ENCODE measurements at regions not wholly inside any gene's neighbourhood (a gene's known extent, or its start where the extent isn't known, plus 50 kb on each side); places are given as distances from the start of the nearest gene placed in this dataset.

- intact Hi-C loops (cut with DNase I; ENCODE audit: low total_unique reads) (no loop called here), in situ Hi-C loops (cut with MboI; ENCODE audit: low sequenced_read_pairs in 4 of 4) (no loop called here)
- H3K36me3 ChIP-seq = no peaks in the 10 kb centered on the region
- no peak for DNase-seq
- no peak overlapping the region for H3K4me3 ChIP-seq
- H3K4me1 ChIP-seq = no peaks in the 10 kb centered on the region
- H3K27ac ChIP-seq = no peak overlapping the region
- H3K9me3 ChIP-seq = no peaks in the 10 kb centered on the region
- no peak for TF ChIP-seq POLR2A (IDR thresholded peaks at IDR 0.05)
- TF ChIP-seq CTCF (IDR thresholded peaks at IDR 0.05 in 4 of 5, conservative IDR thresholded peaks at IDR 0.05 in 1 of 5) = no peak
- no peaks in the 10 kb centered on the region for H3K27me3 ChIP-seq
- ATAC-seq = no peak
Observed at GRCh38 chr12:98317939-98318899, 197.2 kb upstream of the TMPO start.

GRCh38 chr12:98319716-98320425 is 195.5 kb upstream of the TMPO start:
- no peak for DNase-seq
- no peak overlapping the region for H3K4me3 ChIP-seq
- TF ChIP-seq POLR2A (IDR thresholded peaks at IDR 0.05) (no peak), CTCF (IDR thresholded peaks at IDR 0.05 in 4 of 5, conservative IDR thresholded peaks at IDR 0.05 in 1 of 5) (no peak)
- intact Hi-C loops (cut with DNase I; ENCODE audit: low total_unique reads) (no loop called here), in situ Hi-C loops (cut with MboI; ENCODE audit: low sequenced_read_pairs in 4 of 4) (no loop called here)
- ATAC-seq = no peak
- no peak overlapping the region for H3K27ac ChIP-seq
- no peaks in the 10 kb centered on the region for H3K27me3 ChIP-seq
- H3K9me3 ChIP-seq = no peaks in the 10 kb centered on the region
- H3K4me1 ChIP-seq = no peaks in the 10 kb centered on the region
- H3K36me3 ChIP-seq = no peaks in the 10 kb centered on the region

- DNase-seq (no peak), ATAC-seq (no peak)
- H3K36me3 ChIP-seq = no peaks in the 10 kb centered on the region
- no peak for TF ChIP-seq CTCF (IDR thresholded peaks at IDR 0.05 in 4 of 5, conservative IDR thresholded peaks at IDR 0.05 in 1 of 5)
- TF ChIP-seq POLR2A (IDR thresholded peaks at IDR 0.05) = no peak
- intact Hi-C loops (cut with DNase I; ENCODE audit: low total_unique reads) = no loop called here
- H3K4me3 ChIP-seq = no peak overlapping the region
- H3K27me3 ChIP-seq = no peaks in the 10 kb centered on the region
- H3K4me1 ChIP-seq = no peaks in the 10 kb centered on the region
- in situ Hi-C loops (cut with MboI; ENCODE audit: low sequenced_read_pairs in 4 of 4) = no loop called here
- no peaks in the 10 kb centered on the region for H3K9me3 ChIP-seq
- no peak overlapping the region for H3K27ac ChIP-seq
Observed at GRCh38 chr12:98325003-98325402, 190.4 kb upstream of the TMPO start.

- Histone ChIP-seq H3K4me1 (no peaks in the 10 kb centered on the region), H3K27me3 (no peaks in the 10 kb centered on the region), H3K4me3 (no peak overlapping the region), H3K9me3 (no peaks in the 10 kb centered on the region), H3K36me3 (no peaks in the 10 kb centered on the region), H3K27ac (no peak overlapping the region)
- DNase-seq = no peak
- no peak for ATAC-seq
- intact Hi-C loops (cut with DNase I; ENCODE audit: low total_unique reads) (no loop called here), in situ Hi-C loops (cut with MboI; ENCODE audit: low sequenced_read_pairs in 4 of 4) (no loop called here)
- no peak for TF ChIP-seq CTCF (IDR thresholded peaks at IDR 0.05 in 4 of 5, conservative IDR thresholded peaks at IDR 0.05 in 1 of 5)
- no peak for TF ChIP-seq POLR2A (IDR thresholded peaks at IDR 0.05)
Observed at GRCh38 chr12:98328467-98328866, 186.9 kb upstream of the TMPO start.
